Skin epidermis (tissue), 12 donors: ENCODE measurements at regions not wholly inside any gene's neighbourhood (a gene's known extent, or its start where the extent isn't known, plus 50 kb on each side); places are given as distances from the start of the nearest gene placed in this dataset.

ENCODE experiments used
- H3K27ac ChIP-seq, 21 experiments: fragments of 200-600 bp; sonication (generic) in 11 of 21; one replicate each; pipeline ENCODE4 v1.5.0; 2020; ENCODE audit warnings: mild to moderate bottlenecking in 3 of 21, inconsistent platforms in 2 of 21, moderate library complexity in 2 of 21
- H3K4me3 ChIP-seq, 7 experiments: fragments of 200-600 bp; sonication (generic) in 2 of 7; one replicate each; pipeline ENCODE4 v1.5.0; 2020; ENCODE audit warnings: inconsistent platforms in 2 of 7, mild to moderate bottlenecking in 2 of 7, moderate library complexity in 1 of 7

DNA sequence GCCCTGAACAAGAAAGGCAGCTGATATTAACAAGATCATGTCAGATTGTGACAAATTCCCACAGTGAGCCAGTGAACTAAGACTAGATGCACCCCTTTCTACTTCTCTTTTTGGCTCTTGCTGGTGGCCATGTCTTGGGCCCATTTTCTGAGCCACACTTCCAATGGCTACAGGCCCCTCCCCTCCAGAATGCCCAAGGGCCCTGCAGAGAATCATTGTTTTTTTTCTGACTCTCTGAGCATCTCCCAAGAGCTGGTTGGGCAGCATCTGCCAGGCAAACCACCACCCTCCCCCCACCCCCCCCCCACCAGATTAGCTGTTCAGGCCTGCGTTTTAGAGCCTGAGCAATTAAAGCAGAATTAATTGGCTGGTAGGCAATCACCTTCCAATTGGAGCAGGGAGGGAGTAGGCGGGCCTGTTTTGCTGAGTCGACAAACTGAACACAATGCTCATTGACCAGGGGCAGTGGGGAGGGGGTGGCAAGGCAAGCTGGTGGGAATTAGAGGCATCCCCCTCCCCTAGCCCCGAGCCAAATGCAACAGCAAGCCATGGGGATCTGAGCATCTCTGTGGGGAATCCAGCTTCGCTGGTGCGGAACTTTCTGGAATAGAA lies 541.4 kb downstream of the MN1 start:
- Histone ChIP-seq H3K4me3 (no peak overlapping the region), H3K27ac (no peak overlapping the region)

DNA sequence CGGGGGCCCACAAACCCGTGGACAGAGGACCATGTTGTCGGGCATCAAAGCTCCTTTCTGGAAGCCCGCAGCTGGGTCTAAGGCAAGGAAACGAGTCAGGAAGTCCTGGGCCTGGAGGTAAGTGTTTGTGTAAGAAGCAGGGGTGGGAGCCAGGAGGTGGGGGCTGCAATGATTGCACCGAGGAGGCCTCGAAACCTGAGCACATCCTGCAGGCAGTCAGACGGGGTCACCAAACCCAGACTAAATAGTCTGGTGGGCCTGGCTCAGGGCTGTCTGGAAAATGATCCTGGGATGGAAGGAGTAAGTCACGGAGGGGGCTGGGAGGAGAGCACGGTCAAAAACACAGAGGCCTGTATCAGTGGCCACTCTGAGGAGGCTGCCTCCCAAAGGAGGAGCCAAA lies 539.2 kb downstream of the MN1 start:
- no peak overlapping the region for H3K4me3 ChIP-seq
- H3K27ac ChIP-seq: no peak overlapping the region

DNA sequence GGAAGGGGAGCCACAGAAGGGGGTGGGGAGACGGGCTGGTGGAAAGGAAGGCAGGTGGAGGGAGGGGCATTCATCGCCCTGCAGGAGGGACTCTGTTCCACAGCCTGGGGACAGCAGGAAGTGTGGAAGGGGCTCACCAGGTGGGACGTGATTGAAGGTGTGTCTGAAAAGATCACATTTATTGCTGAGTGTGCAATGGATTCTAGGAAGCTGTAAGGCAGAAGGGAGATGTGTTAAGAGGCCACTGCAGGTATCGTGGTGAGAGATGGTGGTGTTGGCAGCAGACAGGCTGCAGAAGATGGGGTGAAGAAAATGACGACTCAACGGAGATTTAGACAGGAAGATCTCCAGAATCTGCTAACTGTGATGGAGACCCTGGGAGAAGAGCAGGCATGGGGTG lies 537.4 kb downstream of the MN1 start:
- no peak overlapping the region for H3K4me3 ChIP-seq
- no peak overlapping the region for H3K27ac ChIP-seq

DNA sequence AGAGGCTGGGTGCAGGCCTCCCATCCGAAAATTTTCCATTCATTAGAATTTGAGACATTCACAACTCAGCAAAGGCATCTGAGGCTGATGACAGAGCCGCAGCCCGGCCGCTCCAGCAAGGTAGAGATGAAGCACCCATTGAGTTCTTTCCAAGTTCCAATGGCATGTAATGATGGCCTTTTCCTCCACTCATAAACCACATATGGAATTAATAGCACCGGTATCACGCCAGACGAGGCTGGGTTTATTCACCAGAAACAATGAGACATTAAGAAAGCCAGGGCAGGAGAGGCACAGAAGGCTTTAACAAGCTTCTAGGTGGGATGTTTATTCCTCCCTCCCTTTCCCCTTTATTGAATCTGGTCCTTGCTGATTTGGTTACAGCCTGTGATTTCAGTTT lies 534.4 kb downstream of the MN1 start:
- H3K4me3 ChIP-seq: no peak overlapping the region

DNA sequence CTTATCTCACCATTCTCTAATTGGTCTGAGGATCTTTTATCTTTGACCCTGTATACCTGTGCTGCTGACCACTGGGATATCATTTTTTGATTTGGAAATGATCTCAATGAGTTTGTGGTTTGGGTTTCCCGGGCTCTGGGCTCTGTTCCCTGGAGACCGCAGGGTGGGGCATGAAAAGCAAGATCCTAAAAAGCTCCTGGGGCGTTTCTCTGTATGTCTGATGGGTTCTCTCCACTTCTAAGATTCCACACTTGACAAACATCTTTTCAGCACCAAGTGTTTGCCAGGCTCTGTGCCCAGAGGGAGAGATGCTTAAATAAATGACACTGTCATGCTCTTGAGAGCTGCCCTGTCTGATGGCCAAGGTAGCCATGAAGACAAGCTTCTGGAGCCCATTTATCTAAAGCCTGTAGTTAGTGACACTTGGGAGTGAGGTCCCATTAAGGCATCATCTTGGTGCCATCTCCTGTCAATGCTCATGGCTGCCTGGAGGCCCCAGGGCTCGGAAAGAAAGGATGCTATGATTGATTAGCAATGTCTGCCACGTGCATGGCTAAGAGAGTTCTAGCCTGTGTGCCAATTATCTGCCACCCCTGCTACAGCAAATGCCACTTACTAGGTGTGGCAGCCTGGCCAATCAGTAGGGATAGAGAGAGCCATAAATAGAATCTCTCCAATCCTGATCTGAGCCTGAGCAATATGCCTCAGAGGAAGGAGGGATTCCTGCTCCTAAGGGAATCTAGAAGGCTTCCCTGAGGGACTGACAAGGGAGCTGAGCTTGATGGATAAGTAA lies 531.6 kb downstream of the MN1 start:
- H3K27ac ChIP-seq: no peak overlapping the region

More for the DNA sequence above, 534.4 kb downstream of the MN1 start:
- H3K27ac ChIP-seq: no peak overlapping the region

DNA sequence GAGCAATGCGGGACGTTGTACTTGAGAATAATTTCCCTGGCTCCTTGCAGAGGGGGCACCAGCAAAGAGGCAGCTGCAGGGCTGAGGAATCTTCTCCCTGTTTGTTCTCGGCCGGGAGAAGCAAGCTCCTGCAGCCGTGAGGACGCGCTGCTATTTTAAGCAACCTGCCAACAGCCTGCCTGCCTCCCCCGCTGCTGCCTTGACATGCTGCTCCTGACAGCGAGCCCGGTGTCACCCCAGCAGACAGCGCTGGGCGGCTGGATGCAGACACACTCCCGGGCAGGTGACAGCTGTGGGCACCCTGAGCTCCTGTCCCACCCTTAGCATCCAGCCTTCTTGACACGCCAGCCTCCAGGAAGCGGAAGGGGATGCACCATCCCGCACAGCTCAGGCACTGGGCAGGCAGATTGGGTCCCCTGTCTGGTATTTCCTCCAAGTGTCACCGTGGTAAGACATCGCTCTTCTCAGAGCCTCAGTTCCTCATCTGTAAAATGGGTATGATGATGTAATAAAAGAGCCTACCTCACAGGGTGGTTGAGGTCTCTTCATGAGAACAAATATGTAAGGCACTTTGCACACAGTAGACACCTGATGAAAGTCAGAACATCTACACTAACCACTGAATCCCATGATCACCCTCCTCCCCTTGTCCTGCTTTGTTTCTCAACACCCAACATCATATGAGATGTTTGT lies 530.6 kb downstream of the MN1 start:
- Histone ChIP-seq H3K4me3 (no peak overlapping the region), H3K27ac (no peak overlapping the region)

More for the DNA sequence above, 531.6 kb downstream of the MN1 start:
- H3K4me3 ChIP-seq: no peak overlapping the region

DNA sequence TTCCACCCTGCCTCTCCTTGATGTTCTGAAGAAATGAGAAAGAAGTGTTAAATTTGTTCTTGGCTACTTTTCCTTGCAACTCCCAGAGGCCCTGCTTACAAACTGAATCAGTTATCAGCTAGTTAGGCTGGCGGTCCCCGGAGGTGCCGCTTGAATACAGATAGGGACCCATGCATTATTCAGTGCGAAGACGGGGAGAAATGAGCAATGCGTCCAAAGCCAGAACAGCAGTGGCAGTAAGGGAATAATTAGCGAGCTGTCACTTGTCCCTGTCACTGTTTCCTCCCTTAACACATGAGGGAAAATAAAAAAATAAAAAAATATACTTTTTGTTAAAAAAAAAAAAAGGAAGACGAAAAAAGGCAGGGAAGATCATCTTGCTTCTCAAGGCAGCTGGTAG lies 528.1 kb downstream of the MN1 start:
- no peak overlapping the region for H3K27ac ChIP-seq
- no peak overlapping the region for H3K4me3 ChIP-seq

DNA sequence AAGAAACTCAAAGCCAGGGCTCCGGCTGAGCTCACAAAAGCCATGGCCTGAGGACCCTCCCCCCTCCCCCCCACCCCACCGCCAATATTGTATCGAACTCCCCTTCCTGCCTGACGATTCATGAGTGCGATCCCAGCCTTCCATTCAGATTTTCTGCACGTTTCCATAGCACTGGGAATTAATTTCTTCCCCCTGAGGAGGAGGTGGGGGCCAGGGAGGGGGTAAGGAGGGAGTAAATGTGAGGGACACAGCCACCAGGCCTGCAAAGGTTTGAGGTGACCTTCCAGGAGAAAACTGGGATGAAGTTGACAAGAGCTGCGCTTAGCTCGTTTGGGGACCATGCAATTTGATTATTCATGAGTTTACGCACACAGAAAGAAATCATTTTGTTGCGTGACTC lies 527.7 kb downstream of the MN1 start:
- no peak overlapping the region for H3K4me3 ChIP-seq
- H3K27ac ChIP-seq: no peak overlapping the region

DNA sequence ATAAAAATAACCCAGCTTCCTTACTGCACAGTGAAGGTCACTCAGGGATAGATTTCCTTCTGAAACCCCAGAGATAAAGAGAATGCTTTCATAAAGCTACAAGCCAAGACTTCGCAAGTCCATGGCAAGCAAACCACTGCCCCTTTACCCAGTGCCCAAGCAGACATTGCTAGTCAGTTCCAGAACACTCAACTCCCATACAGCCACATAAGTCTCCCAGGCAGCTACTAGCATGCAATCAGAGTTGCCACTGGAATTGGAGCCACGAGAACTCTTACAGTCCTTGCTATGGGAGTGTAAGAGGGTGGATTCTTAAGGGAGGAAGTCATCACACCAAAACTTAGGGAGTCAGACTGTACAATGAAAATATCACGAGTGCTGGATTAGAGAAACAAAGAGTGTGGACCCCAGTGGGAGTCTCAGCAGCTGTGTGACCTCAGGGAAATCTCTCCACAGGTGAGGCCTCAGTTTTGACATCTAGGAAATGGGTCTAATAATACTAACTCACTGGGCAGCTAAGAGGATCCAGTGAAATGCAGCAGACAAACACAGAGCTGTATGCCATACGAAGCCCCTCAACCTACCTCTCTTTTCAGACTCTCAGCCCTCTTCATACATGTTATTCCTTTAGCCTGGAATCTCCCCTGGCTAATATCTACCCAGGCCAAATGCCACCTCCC lies 526.6 kb downstream of the MN1 start:
- Histone ChIP-seq H3K4me3 (no peak overlapping the region), H3K27ac (no peak overlapping the region)

DNA sequence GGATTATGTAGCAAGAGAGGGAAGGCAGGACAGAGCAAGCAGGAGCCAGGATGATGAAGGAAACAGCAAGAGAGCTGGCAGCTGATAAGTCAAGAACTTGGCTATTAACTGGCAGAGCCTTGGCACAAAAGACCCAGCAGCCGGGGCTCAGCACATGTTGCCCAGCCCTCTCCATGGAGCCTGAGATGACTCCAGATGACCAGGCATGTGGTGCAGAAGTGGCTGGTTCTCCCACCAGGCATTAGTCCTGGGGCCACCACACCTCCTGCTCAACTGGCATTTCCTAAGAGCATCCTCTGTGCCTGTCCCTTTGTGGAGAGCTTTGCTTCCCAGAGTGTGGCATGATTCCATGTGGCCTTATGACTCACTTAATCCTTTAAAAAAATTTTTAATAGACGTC lies 522.6 kb downstream of the MN1 start:
- H3K4me3 ChIP-seq: no peak overlapping the region
- peak overlapping the region in 1 of 21 experiments; percentile 11 for H3K27ac ChIP-seq

DNA sequence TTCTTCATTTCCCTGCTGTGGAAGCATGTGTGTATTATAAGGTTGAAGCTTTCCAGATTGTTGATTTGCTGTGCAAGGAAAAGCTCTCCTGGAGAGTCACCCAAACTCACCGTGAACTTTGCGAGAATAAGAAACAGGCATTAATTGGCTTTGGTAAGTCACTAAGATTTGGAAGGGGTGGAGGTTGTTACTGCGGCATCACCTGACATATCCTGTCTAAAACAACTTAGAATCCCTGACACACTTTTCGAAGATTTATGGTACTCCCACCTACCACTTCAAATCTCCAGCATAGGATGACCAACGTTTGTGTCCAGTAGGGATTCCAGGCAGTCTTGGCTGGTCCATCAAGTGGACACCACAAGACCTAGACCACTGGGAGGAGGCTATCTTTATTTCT lies 518.3 kb downstream of the MN1 start:
- H3K4me3 ChIP-seq: no peak overlapping the region
- H3K27ac ChIP-seq: no peak overlapping the region

DNA sequence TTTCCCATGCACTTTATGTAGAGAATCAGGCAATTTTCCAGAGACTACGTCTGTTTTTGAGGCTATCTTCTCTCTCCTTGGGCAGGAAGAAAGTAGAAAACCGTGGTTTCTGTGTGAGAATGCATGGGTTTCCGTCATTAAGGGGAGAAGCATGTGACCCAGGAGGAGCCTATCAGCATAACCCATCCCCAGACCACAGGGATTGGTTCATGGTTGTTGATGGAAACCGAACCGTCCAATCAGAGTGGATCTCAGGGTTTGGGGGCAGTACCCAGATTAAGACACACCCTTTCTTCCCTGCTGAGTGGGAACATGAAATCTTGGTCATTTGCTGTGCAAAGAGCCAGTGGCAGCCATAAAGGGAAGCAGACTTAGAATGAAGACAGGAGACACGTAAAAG lies 517.8 kb downstream of the MN1 start:
- H3K4me3 ChIP-seq: no peak overlapping the region
- no peak overlapping the region for H3K27ac ChIP-seq

DNA sequence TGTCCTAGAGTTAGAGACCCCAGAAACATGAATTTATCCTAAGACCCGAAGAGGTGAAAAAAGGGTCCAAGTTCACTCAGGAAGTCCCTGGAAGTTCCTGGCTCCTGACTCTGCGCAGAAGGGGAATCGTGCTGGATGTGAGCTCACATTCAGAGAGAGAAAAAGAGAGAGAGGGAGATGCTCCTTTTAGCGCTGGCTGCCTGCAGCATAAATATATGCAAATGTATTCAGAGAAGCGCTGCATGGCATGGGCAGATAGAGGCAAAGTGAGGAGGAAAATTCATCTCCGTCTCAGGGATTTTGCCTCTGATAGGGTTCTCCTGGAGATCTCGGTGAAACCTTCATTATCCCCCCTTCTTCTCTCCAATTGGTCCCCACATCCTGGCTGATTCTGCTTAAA lies 517.2 kb downstream of the MN1 start:
- Histone ChIP-seq H3K27ac (no peak overlapping the region), H3K4me3 (no peak overlapping the region)

DNA sequence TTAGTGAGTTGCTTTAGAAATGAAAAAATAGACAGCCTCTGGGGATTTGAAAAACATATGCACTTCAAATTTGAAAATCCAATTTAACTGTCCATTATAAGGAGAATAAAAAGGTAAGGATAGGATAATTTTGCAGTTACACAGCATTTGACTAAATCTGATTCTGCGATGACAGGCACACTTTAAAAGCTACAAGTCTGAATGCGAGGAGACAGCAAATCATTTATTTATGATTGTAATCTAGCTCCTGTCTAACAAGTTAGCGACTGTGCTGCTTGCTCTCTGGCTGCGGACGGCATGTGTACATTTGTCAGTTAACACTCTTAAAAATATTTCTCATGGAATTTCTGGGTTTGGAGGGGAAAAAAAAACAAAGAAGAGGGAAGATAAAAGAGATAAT lies 514.8 kb downstream of the MN1 start:
- Histone ChIP-seq H3K4me3 (no peak overlapping the region), H3K27ac (no peak overlapping the region)

DNA sequence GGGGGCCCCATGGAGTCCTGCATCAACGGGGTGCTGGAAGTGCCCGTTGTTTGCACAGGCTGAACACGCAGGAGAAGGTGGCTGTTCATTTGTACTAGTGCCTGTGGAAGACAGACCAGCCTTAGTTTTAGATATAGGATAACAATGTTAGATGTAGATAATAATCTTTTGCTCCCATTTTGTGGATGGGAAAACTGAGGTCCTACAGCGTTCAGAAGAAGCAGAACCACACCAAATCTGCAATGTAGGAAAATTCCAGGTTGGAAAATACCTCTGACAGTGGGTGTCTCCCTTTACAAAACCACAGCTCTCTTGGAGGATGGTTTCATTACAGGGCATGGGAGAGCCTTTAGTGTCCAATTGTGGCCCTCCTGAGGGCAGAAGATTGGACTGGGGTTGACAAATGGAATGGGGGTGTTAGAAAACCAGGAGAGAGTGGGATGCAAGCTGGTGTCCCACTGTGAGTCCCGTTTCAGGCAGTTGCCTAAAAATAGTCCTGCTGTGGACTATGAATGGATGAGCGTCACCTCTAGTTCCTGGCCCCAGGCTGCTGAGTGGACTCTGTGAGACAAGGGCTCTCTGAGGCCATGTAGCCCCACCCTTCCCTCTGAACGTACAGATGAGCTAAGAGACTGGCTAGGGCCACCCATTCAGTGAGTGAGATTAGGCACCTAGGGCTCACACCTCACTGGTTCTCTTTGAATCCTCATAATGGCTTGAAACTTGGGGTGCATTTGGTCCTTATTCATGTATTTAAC lies 508.8 kb downstream of the MN1 start:
- Histone ChIP-seq H3K27ac (no peak overlapping the region), H3K4me3 (no peak overlapping the region)

DNA sequence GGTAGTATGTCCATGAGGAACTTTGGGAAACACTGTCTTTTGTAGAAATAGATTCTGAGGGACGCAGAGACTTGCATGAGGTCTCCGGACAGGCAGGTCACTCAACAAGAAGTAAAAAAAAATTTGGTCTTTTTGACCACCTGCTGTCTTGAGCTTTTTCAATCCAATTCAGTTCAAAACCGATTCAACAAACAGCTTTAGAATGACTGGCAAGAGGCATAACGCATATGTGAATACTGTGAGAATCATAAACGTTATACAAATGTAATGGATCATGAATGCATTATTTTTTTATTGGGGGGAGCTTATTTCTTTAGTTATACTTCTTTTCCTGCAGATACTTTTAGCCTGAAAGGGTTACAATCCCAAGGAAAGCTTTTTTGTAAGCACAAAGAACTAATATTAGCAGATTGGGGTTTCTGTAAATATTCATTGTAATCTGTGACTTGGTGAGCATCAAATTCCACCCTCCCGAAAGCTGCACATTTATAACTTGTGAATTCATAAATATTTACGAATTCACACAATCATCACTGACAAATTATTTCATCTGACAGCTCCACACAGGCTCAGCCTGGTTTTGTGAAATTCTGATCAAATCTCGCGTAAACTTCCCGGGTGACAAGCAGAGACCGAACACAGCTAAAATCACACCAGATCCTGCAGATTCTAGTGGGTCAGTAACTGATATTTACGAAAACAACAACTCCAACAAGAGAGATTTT lies 507.7 kb downstream of the MN1 start:
- Histone ChIP-seq H3K27ac (no peak overlapping the region), H3K4me3 (no peak overlapping the region)

DNA sequence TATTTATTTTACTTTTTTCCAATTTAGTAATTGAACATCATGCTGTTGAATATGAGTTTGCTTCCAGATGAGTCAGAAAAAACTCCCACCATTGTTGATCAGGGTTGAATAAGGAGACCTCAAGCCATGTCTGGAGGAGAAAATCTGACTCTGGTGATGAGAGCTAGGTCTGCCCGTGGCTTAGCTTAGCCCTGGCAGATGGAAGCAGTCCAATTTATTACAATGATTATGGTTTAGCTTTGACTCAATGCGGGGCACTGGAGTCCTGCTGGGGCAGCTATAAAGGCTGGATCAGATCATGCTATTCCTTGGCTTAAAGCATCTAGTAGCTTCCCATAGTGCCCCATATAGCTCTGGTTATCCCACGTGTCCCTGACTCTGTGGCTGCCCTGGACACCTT lies 506.5 kb downstream of the MN1 start:
- H3K4me3 ChIP-seq: no peak overlapping the region
- H3K27ac ChIP-seq: no peak overlapping the region

DNA sequence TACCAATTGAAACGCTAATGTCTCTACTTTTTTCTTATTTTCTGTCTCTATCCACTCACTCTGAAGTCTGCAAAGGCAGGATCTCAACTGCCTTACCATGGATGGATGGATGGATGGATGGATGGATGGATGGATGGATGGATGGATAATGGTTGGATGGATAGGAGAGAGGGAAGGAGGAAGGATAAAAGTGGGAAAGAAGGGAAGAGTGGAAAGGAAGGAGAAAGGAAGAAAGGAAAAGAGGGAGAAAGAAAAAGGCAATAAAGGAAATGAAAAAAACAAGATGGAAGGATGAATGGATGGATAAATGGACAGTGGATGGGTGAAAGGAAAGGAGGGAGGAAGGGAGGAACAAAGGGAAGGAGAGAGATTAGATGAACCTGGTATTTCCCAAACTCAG lies 506.0 kb downstream of the MN1 start:
- no peak overlapping the region for H3K4me3 ChIP-seq
- no peak overlapping the region for H3K27ac ChIP-seq

DNA sequence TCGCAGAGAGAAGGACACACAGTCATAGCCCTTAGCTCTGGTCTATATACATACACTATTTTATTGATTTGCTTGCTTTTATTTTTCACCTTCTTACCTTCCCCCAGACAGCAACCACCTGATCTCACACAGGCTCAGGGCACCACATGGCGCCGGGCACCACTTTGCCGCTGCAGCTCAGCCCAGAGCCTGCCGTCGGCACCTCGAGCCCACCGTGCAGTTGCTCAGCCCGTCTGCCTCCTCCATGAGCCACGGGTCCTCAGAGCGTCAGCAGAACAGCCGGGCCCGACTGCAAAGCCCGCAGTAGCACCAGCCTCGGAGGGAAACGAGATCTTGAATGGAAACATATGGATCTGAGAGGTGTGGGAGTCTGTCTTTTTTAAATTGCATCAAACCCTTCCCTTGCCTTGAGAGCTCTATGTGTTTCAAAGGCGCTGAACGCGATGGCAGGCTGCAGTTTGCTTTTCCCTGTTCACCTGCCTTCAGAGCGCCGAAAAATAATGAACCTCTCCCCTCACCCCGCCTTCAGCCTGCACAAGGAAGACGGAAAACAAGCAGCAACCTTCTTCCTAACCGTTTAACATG lies 505.4 kb downstream of the MN1 start:
- H3K27ac ChIP-seq: no peak overlapping the region
- H3K4me3 ChIP-seq: no peak overlapping the region
